ENCODE measurements at regions not wholly inside any gene's neighbourhood (a gene's known extent, or its start where the extent isn't known, plus 50 kb on each side); places are given as distances from the start of the nearest gene placed in this dataset.
A peak's percentile ranks its signal among the peaks of the same experiment; 100 is the strongest.

- no peaks in the 10 kb centered on the region for H3K36me3 ChIP-seq (replicated peaks)
- in situ Hi-C loops (cut with HindIII; ENCODE audit: low pct_ligation_motif_present, low sequenced_read_pairs), result no loop called here
- no peak overlapping the region for H3K4me3 ChIP-seq (ENCODE audit: low read depth, low read length)
- TF ChIP-seq CTCF (IDR thresholded peaks at IDR 0.05; ENCODE audit: low read depth, low read length, missing control alignments), result no peak
- H3K27me3 ChIP-seq (replicated peaks), result no peaks in the 10 kb centered on the region
- DNase-seq, result peak; percentile 69
- H3K27ac ChIP-seq, result peak overlapping the region; percentile 81
Observed at GRCh38 chr5:32964261-32964660, 253.1 kb downstream of the NPR3 start.

- no peak for TF ChIP-seq CTCF (IDR thresholded peaks at IDR 0.05; ENCODE audit: low read depth, low read length, missing control alignments)
- H3K4me3 ChIP-seq (ENCODE audit: low read depth, low read length), result no peak overlapping the region
- in situ Hi-C loops (cut with HindIII; ENCODE audit: low pct_ligation_motif_present, low sequenced_read_pairs), result no loop called here
- DNase-seq, result no peak
- no peaks in the 10 kb centered on the region for H3K27me3 ChIP-seq (replicated peaks)
- H3K27ac ChIP-seq, result no peak overlapping the region
- no peaks in the 10 kb centered on the region for H3K36me3 ChIP-seq (replicated peaks)
Observed at GRCh38 chr5:32973646-32974045, 262.5 kb downstream of the NPR3 start.

- no peak for TF ChIP-seq CTCF (IDR thresholded peaks at IDR 0.05; ENCODE audit: low read depth, low read length, missing control alignments)
- no peaks in the 10 kb centered on the region for H3K36me3 ChIP-seq (replicated peaks)
- H3K27me3 ChIP-seq (replicated peaks), result no peaks in the 10 kb centered on the region
- in situ Hi-C loops (cut with HindIII; ENCODE audit: low pct_ligation_motif_present, low sequenced_read_pairs), result no loop called here
- DNase-seq, result no peak
- H3K27ac ChIP-seq, result no peak overlapping the region
- no peak overlapping the region for H3K4me3 ChIP-seq (ENCODE audit: low read depth, low read length)
Observed at GRCh38 chr5:32975656-32976375, 264.7 kb downstream of the NPR3 start.

- in situ Hi-C loops (cut with HindIII; ENCODE audit: low pct_ligation_motif_present, low sequenced_read_pairs), result no loop called here
- TF ChIP-seq CTCF (IDR thresholded peaks at IDR 0.05; ENCODE audit: low read depth, low read length, missing control alignments), result no peak
- Histone ChIP-seq H3K4me3 (ENCODE audit: low read depth, low read length) (no peak overlapping the region), H3K27me3 (replicated peaks) (no peaks in the 10 kb centered on the region), H3K36me3 (replicated peaks) (no peaks in the 10 kb centered on the region), H3K27ac (no peak overlapping the region)
- no peak for DNase-seq
Observed at GRCh38 chr5:32981061-32981460, 269.9 kb downstream of the NPR3 start.

GRCh38 chr5:32984851-32985610, 273.9 kb downstream of the NPR3 start:
- H3K27ac ChIP-seq, result peak overlapping the region; percentile 82
- DNase-seq, result peak; percentile 16

More at GRCh38 chr5:32984851-32985610, 273.9 kb downstream of the NPR3 start:
- no peak for TF ChIP-seq CTCF (IDR thresholded peaks at IDR 0.05; ENCODE audit: low read depth, low read length, missing control alignments)
- no peak overlapping the region for H3K4me3 ChIP-seq (ENCODE audit: low read depth, low read length)
- in situ Hi-C loops (cut with HindIII; ENCODE audit: low pct_ligation_motif_present, low sequenced_read_pairs), result no loop called here
- H3K27me3 ChIP-seq (replicated peaks), result no peaks in the 10 kb centered on the region
- H3K36me3 ChIP-seq (replicated peaks), result no peaks in the 10 kb centered on the region

Measured in brain microvascular endothelial cell (primary cell).